ENCODE measurements at regions not wholly inside any gene's neighbourhood (a gene's known extent, or its start where the extent isn't known, plus 50 kb on each side); places are given as distances from the start of the nearest gene placed in this dataset.

GRCh38 chr5:121377461-121377860 is 474.2 kb upstream of the FTMT start:
- Histone ChIP-seq H3K27me3 (ENCODE audit: insufficient read depth, low read depth) (no peaks in the 10 kb centered on the region), H3K36me3 (ENCODE audit: low read depth) (no peaks in the 10 kb centered on the region), H4K20me1 (ENCODE audit: insufficient read depth) (no peaks in the 10 kb centered on the region), H2AFZ (no peak overlapping the region), H3K9me3 (ENCODE audit: insufficient read depth, low read depth) (no peaks in the 10 kb centered on the region), H3K9me2 (ENCODE audit: insufficient read depth) (no peaks in the 10 kb centered on the region), H3K4me3 (no peak overlapping the region), H3F3A (ENCODE audit: insufficient read depth, low read depth) (no peaks in the 10 kb centered on the region), H3K27ac (no peak overlapping the region), H3K4me1 (replicated peaks; ENCODE audit: insufficient read depth) (no peaks in the 10 kb centered on the region), H3K4me2 (no peak overlapping the region), H3K79me2 (ENCODE audit: low read depth) (no peaks in the 10 kb centered on the region)
- no peak for DNase-seq
- no peak for TF ChIP-seq CTCF (conservative IDR thresholded peaks at IDR 0.05)
- no peak for TF ChIP-seq EZH2 (IDR thresholded peaks at IDR 0.05; ENCODE audit: low read depth)
- CTCF ChIA-PET: no interaction called here
- intact Hi-C loops (cut with micrococcal nuclease; ENCODE audit: unreplicated experiment): no loop called here
- POLR2A ChIA-PET (ENCODE audit: unreplicated experiment): no interaction called here
- no TSS peak for BruUV-seq (replicated peaks)

GRCh38 chr5:121378046-121378445 is 473.6 kb upstream of the FTMT start:
- intact Hi-C loops (cut with micrococcal nuclease; ENCODE audit: unreplicated experiment): no loop called here
- Histone ChIP-seq H3K4me3 (no peak overlapping the region), H2AFZ (no peak overlapping the region), H3K27me3 (ENCODE audit: insufficient read depth, low read depth) (no peaks in the 10 kb centered on the region), H3K79me2 (ENCODE audit: low read depth) (no peaks in the 10 kb centered on the region), H3K9me3 (ENCODE audit: insufficient read depth, low read depth) (no peaks in the 10 kb centered on the region), H3F3A (ENCODE audit: insufficient read depth, low read depth) (no peaks in the 10 kb centered on the region), H3K36me3 (ENCODE audit: low read depth) (no peaks in the 10 kb centered on the region), H3K9me2 (ENCODE audit: insufficient read depth) (no peaks in the 10 kb centered on the region), H3K4me2 (no peak overlapping the region), H3K4me1 (replicated peaks; ENCODE audit: insufficient read depth) (no peaks in the 10 kb centered on the region), H3K27ac (no peak overlapping the region), H4K20me1 (ENCODE audit: insufficient read depth) (no peaks in the 10 kb centered on the region)
- POLR2A ChIA-PET (ENCODE audit: unreplicated experiment): no interaction called here
- DNase-seq: no peak
- BruUV-seq (replicated peaks): no TSS peak
- CTCF ChIA-PET: no interaction called here
- TF ChIP-seq CTCF (conservative IDR thresholded peaks at IDR 0.05) (no peak), EZH2 (IDR thresholded peaks at IDR 0.05; ENCODE audit: low read depth) (no peak)

GRCh38 chr5:121378559-121379359 is 472.9 kb upstream of the FTMT start:
- intact Hi-C loops (cut with micrococcal nuclease; ENCODE audit: unreplicated experiment): no loop called here
- no peak overlapping the region for H3K27ac ChIP-seq
- CTCF ChIA-PET: no interaction called here

More at GRCh38 chr5:121378559-121379359, 472.9 kb upstream of the FTMT start:
- Histone ChIP-seq H3F3A (ENCODE audit: insufficient read depth, low read depth) (no peaks in the 10 kb centered on the region), H3K9me2 (ENCODE audit: insufficient read depth) (no peaks in the 10 kb centered on the region), H3K9me3 (ENCODE audit: insufficient read depth, low read depth) (no peaks in the 10 kb centered on the region), H3K4me2 (no peak overlapping the region), H3K79me2 (ENCODE audit: low read depth) (no peaks in the 10 kb centered on the region), H2AFZ (no peak overlapping the region), H3K27me3 (ENCODE audit: insufficient read depth, low read depth) (no peaks in the 10 kb centered on the region), H3K4me1 (replicated peaks; ENCODE audit: insufficient read depth) (no peaks in the 10 kb centered on the region), H3K4me3 (no peak overlapping the region), H3K36me3 (ENCODE audit: low read depth) (no peaks in the 10 kb centered on the region), H4K20me1 (ENCODE audit: insufficient read depth) (no peaks in the 10 kb centered on the region)
- DNase-seq: no peak
- POLR2A ChIA-PET (ENCODE audit: unreplicated experiment): no interaction called here
- no TSS peak for BruUV-seq (replicated peaks)
- TF ChIP-seq CTCF (conservative IDR thresholded peaks at IDR 0.05) (no peak), EZH2 (IDR thresholded peaks at IDR 0.05; ENCODE audit: low read depth) (no peak)
